Ishikawa (cell line): ENCODE measurements at regions not wholly inside any gene's neighbourhood (a gene's known extent, or its start where the extent isn't known, plus 50 kb on each side); places are given as distances from the start of the nearest gene placed in this dataset.

Experiments
- CEBPB ChIP-seq: IDR thresholded peaks from 2 replicates; pipeline ENCODE4 v1.6.1; 2012
- REST ChIP-seq: IDR thresholded peaks from 2 replicates; pipeline ENCODE4 v1.6.1; 2012; ENCODE audit warnings: low read depth, mild to moderate bottlenecking

- TF ChIP-seq CEBPB (no peak), REST (no peak)
Measured at GRCh38 chr10:124254490-124254889, 161.1 kb upstream of the CHST15 start.
